Activated CD8-positive, alpha-beta T cell treated with anti-CD3 and anti-CD28 coated beads for 36 hours (primary cell): ENCODE measurements at regions not wholly inside any gene's neighbourhood (a gene's known extent, or its start where the extent isn't known, plus 50 kb on each side); places are given as distances from the start of the nearest gene placed in this dataset.
"Not testable (repeated sequence)": the region's sequence is repeated elsewhere in the genome, so short reads cannot be mapped to it uniquely, and the experiment has no call there.

ENCODE experiments used
- ATAC-seq: fragments of 200-7000 bp; cut with Tn5 transposase; one replicate; pipeline ENCODE4 v1.10.0; 2021; ENCODE audit warnings: mild to moderate bottlenecking, moderate library complexity
- CTCF ChIA-PET: fragments of 350-600 bp; sonication (Branson Sonifier 250); formaldehyde crosslinking; loops from one replicate; lab custom pipeline; 2021; ENCODE audit warnings: antibody characterized with exemption; lab: Charles Lee
- POLR2A ChIA-PET: fragments of 350-600 bp; sonication (Branson Sonifier 250); formaldehyde crosslinking; loops from one replicate; lab custom pipeline; 2021; ENCODE audit warnings: antibody characterized with exemption; lab: Charles Lee
- DNase-seq: peaks from one replicate; pipeline ENCODE4 v3.0.0-alpha.2; 2020
- H3K27ac Mint-ChIP-seq: one replicate; pipeline ENCODE4 v1.8.0; 2021; ENCODE audit warnings: mild to moderate bottlenecking, mixed read lengths
- H3K27me3 Mint-ChIP-seq: one replicate; pipeline ENCODE4 v1.8.0; 2021; ENCODE audit warnings: mixed read lengths
- H3K36me3 Mint-ChIP-seq: one replicate; pipeline ENCODE4 v1.8.0; 2021; ENCODE audit warnings: low read depth, mixed read lengths
- H3K4me1 Mint-ChIP-seq: one replicate; pipeline ENCODE4 v1.8.0; 2021; ENCODE audit warnings: low read depth, mixed read lengths
- H3K4me3 Mint-ChIP-seq: one replicate; pipeline ENCODE4 v1.8.0; 2021; ENCODE audit warnings: mild to moderate bottlenecking, moderate library complexity, mixed read lengths
- H3K9me3 Mint-ChIP-seq: one replicate; pipeline ENCODE4 v1.8.0; 2021; ENCODE audit warnings: mixed read lengths
- intact Hi-C: fragments of 100-400 bp; cut with micrococcal nuclease; formaldehyde crosslinking; loops from one replicate; pipeline ENCODE4 v1.10.0; 2022
- TF ChIP-seq, protein P1 (sequence below): fragments of 200-600 bp; IDR thresholded peaks from one replicate; pipeline ENCODE4 v1.8.0; 2022; ENCODE audit warnings: antibody characterized with exemption, mild to moderate bottlenecking

DNA sequence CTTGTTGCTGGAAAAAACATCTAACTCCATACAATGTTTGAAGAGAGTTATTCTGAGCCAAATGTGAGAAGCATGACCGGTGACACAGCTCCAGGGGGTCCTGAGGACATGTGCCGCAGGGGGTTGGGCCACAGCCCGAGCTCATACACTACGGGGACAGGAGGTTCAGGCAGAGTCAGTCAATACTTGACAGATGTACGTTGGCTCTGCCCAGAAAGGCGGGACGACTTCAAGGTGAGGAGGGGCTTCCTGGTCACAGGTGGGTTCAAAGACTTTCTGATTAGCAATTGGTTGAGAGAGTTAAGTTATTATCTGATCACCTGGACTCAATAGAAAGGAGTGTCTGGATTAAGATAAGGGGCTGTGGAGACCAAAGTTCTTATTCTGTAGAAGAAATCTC, 143.8 kb downstream of the NPIPB11 start:
- H3K36me3 Mint-ChIP-seq, H3K9me3 Mint-ChIP-seq, DNase-seq, H3K27ac Mint-ChIP-seq, ATAC-seq, POLR2A ChIA-PET, H3K27me3 Mint-ChIP-seq, CTCF ChIA-PET, H3K4me1 Mint-ChIP-seq, intact Hi-C loops, H3K4me3 Mint-ChIP-seq: not testable (repeated sequence)

DNA sequence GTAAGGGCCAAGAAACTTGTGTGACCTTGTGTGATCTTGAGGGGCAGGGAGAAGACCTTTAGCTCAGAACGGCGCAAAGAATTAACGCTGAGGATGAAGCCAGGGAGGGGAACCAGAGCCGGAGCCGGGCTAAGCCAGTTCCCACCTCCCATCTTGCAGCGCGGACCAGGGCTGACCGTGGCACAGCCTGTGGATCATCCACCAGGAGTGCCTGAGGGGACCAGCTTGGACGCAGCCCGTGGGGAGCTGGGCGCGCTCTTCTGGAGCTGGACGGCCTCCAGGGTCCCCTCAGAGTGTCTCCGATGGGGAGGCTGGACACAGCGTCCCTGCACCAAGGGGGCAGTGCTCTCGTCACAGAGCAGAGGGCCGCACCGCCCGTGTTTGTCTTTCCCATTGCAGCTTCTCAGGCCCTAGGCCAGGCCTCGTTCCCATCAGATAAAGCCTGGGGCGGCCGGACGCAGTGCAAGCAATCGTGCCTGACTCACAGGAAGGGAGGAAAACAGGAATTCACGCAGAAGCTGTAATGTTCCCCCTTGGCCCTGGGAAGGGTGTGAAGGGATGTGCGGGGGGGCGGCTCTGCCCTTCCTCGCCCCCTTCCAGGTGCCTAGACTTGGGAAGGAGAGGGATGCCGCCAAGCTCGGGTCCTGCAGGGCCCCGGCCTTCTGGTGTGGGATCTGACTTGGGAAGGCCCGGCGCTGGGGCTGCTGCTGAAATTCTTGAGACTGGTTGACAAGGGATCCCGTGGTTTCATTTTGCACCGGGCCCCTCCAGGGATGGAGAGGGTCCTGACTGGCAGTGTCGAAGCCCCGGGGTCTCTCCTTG, 144.9 kb downstream of the NPIPB11 start:
- POLR2A ChIA-PET, H3K4me3 Mint-ChIP-seq, intact Hi-C loops, DNase-seq, H3K27me3 Mint-ChIP-seq, H3K36me3 Mint-ChIP-seq, H3K9me3 Mint-ChIP-seq, CTCF ChIA-PET, ATAC-seq, H3K27ac Mint-ChIP-seq, H3K4me1 Mint-ChIP-seq: not testable (repeated sequence)

DNA sequence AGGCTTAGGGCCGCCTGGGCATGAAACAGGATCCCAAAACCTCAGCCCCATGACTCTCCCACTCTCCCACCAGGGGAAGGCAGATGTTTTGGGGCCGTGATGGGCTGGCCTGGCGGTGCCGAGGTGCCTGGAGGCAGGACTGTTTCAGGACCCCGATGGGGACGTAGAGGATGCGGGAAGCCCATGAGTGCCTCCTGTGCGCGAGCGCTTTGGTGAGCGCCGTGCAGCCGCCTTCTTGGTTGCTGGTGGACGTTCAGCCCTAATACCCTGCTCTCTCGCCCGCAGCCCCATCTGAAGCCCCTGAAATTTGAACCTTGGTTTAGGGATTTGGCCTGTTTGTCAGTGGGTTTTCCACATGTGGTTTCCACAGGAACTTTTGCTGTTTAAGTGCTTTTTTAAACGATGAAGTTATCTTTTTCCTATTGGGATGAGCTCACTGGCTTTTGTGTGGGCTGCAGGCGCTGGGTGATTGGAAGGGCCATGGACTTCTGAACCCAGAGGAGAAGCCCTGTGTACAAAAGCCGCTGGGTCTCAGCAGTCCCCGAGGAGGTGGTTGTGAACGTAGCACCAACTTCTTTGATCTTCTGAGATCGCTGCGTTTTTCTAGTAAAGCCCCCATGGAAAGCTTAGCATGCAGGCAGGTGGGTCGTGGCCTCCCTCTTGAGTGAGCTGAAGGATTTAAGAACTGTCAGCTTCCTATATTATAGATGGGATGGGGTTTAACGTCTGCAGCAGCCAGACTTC, 145.7 kb downstream of the NPIPB11 start:
- POLR2A ChIA-PET, H3K27ac Mint-ChIP-seq: not testable (repeated sequence)

DNA sequence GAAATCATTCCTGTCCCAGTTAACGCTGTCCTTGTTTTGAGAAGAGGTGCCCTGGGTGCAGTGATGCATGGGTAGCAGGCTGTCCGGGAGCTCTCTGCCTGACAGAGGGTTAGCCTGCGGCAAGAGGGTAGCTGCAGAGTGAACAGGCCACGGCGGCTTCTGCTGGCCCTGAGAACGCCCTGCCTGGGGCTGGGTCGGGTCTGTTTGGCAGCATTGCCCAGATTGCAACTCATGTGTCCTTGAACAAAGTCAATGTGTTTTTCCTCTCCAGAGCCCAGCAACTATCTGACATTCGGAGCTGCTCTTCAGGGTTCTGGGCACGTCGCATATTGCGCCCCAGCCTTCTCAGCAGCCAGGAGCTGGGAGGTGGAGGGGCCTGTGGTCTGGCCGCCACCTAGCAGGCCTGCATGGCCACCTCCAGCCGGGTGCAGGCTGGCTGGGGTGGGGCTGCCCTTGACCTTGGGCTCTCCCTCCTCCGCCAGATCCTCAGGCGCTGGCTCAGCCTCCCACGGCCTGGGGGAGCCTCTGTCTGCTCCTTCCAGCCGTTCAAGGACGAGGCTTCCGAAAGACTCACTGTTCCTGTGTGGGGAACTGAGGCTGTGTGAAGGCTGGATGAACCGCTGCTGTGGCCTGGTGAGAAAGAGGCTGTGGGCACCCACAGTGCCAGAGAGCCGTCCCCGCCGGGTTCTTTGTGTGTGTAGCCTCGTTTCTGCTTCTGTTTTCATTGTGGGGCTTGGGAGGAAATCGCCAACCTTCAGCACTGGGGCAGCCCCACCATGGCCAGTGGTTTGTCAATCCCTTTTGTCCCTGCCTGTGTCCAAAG, 146.7 kb downstream of the NPIPB11 start:
- H3K27me3 Mint-ChIP-seq, H3K4me3 Mint-ChIP-seq, ATAC-seq, POLR2A ChIA-PET, H3K36me3 Mint-ChIP-seq, intact Hi-C loops, H3K4me1 Mint-ChIP-seq, CTCF ChIA-PET, DNase-seq, H3K9me3 Mint-ChIP-seq, H3K27ac Mint-ChIP-seq: not testable (repeated sequence)

More for the DNA sequence above, 145.7 kb downstream of the NPIPB11 start:
- ATAC-seq, H3K36me3 Mint-ChIP-seq, intact Hi-C loops, H3K9me3 Mint-ChIP-seq, CTCF ChIA-PET, H3K27me3 Mint-ChIP-seq, H3K4me1 Mint-ChIP-seq, H3K4me3 Mint-ChIP-seq, DNase-seq: not testable (repeated sequence)

DNA sequence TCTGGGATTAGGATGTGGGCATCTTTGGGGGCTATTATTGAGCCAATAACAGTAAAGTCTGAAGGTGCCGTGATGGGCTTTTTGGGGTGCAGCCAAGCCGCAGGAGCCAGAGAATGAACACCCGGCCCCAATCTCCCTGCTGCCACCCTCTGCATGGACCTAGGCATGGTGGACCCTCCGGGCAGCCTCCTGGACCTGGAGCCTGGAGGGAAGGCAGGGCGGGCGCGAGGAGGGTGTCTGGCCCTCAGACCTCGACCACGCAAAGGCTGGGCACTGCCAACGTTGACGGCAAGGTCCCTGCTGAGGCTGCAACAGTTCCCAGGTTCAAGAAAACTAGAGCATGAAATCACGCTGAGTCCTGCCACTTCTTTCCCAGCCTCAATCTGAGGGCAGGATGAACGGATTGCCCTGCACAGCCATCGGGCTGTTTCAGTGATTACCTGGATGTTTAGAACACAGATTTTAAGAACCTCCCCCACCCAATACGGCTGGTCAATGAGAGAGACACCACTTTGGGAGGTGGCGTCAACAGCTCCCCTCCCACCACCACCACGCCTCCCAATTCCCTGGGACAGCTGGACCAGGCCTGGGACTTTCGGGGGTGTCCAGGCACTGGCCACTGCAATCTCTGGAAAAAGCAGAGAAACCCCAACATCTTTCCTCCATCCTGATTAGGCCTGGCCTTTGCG, 147.4 kb downstream of the NPIPB11 start:
- intact Hi-C loops, H3K4me1 Mint-ChIP-seq, H3K27me3 Mint-ChIP-seq, H3K9me3 Mint-ChIP-seq, H3K4me3 Mint-ChIP-seq, CTCF ChIA-PET, ATAC-seq, H3K36me3 Mint-ChIP-seq, POLR2A ChIA-PET, H3K27ac Mint-ChIP-seq, DNase-seq: not testable (repeated sequence)

DNA sequence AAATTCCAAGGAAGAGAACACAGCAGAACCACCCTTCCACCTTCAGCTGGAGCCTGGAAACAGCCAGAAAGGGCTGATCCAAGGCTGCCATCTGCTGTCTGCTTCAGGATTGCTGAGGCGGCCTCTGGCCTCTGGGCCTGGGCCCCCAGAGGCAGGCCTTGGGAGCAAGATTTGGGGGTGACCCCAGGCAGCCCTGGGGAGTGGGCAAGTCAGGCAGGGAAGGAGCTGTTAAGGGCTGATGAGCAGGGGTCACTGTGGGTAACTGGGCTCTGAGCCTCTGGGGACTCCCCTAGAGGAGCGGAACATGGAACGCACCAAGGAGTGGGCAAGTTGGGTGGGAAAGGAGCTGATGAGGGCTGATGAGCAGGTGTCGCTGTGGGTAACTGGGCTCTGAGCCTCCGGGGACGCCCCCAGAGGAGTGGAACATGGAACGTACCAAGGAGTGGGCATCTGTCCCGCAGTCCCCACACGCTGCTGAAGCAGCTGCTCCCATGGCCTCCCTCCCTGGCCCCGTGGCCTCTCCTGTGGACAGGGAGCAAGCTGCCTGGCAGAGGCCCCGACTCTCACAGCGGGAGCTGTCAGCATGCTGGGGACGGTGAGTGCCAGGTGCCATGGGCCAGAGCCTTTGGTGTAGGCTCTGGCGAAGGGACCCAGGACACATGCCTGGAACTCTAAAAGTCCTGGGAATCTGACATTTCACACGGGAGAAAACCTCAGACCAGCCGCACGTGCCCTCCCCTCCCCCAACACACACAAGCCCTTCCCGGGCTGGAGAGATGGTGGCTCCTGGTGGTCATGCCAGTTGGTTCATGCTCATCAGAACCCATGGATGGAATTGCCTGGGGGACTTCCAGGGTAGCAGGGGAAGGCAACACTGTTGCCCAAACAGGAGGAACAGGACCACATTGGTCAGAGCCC, 148.8 kb downstream of the NPIPB11 start:
- H3K27ac Mint-ChIP-seq, H3K36me3 Mint-ChIP-seq, DNase-seq, ATAC-seq, H3K9me3 Mint-ChIP-seq, H3K27me3 Mint-ChIP-seq, POLR2A ChIA-PET, intact Hi-C loops, CTCF ChIA-PET, H3K4me3 Mint-ChIP-seq: not testable (repeated sequence)
- peaks cover 11% of the 10 kb centered on the region for H3K4me1 Mint-ChIP-seq

DNA sequence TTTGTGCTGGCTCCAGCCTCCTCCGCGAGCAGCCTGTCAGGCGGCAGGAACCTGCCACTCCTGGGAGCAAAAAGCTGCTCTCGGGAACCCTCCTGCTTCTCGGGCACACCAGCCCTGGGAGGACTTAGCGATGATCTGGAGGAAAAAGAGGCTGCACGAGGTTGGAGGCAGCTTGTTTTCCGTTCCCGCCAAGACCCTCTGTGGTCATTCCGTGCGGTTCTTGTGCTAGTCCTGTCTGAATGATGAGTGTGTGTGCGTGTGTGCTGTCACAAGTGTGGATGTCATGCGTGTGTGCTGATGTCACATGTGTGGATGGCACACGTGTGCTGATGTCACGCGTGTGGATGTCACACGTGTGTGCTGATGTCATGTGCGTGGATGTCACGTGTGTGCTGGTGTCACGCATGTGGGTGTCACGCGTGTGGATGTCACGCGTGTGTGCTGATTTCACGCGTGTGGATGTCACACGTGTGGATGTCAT, 150.0 kb downstream of the NPIPB11 start:
- TF ChIP-seq, protein P1, sequence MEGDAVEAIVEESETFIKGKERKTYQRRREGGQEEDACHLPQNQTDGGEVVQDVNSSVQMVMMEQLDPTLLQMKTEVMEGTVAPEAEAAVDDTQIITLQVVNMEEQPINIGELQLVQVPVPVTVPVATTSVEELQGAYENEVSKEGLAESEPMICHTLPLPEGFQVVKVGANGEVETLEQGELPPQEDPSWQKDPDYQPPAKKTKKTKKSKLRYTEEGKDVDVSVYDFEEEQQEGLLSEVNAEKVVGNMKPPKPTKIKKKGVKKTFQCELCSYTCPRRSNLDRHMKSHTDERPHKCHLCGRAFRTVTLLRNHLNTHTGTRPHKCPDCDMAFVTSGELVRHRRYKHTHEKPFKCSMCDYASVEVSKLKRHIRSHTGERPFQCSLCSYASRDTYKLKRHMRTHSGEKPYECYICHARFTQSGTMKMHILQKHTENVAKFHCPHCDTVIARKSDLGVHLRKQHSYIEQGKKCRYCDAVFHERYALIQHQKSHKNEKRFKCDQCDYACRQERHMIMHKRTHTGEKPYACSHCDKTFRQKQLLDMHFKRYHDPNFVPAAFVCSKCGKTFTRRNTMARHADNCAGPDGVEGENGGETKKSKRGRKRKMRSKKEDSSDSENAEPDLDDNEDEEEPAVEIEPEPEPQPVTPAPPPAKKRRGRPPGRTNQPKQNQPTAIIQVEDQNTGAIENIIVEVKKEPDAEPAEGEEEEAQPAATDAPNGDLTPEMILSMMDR: no peak
- Mint-ChIP-seq H3K9me3 (no peaks in the 10 kb centered on the region), H3K4me1 (peaks cover 11% of the 10 kb centered on the region), H3K27ac (no peak overlapping the region), H3K27me3 (no peaks in the 10 kb centered on the region), H3K4me3 (no peak overlapping the region), H3K36me3 (peaks cover 8% of the 10 kb centered on the region)
- ChIA-PET POLR2A (no interaction called here), CTCF (no interaction called here)
- intact Hi-C loops: no loop called here
- ATAC-seq (no peak), DNase-seq (no peak)

DNA sequence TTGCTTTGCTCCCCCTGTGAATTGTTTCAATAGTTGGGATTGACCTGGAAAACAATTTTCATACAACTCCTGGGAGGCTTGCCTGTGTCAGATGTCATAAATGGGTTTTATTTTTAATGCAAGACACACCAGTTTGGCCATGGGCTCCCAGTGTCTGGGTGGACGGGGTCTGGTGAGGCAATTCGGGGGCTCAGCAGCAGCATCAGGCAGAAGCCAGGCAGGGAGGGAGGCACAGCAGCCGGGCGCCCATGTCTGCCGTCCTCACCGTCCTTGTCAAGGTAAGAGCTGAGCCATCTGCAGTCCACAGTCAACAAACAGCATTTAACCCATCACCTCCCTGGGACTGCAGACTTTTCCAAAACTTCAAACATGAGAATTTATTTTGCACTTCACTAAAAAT, 150.6 kb downstream of the NPIPB11 start:
- H3K4me3 Mint-ChIP-seq, ATAC-seq, DNase-seq, H3K27me3 Mint-ChIP-seq, POLR2A ChIA-PET, H3K36me3 Mint-ChIP-seq, CTCF ChIA-PET, H3K9me3 Mint-ChIP-seq, H3K27ac Mint-ChIP-seq, intact Hi-C loops: not testable (repeated sequence)
- peaks cover 11% of the 10 kb centered on the region for H3K4me1 Mint-ChIP-seq

DNA sequence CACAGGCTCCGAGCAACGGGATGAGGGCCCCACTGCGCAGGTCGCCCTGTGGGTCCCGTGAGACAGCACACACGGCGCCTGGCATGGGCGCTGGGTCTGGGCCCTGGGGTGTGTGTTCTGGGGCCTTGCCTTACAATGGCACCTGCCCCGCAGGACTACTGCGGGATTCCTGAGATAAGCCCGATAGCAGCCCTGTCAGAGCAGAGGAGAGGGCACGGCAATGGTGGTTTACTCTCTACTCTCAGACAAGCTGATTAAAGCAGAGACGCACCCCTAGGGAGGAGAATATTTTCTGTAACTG, 151.1 kb downstream of the NPIPB11 start:
- ATAC-seq, H3K4me3 Mint-ChIP-seq, H3K9me3 Mint-ChIP-seq, POLR2A ChIA-PET, H3K27ac Mint-ChIP-seq, CTCF ChIA-PET, intact Hi-C loops, DNase-seq, H3K27me3 Mint-ChIP-seq: not testable (repeated sequence)
- H3K4me1 Mint-ChIP-seq: peaks cover 13% of the 10 kb centered on the region
- peaks cover 12% of the 10 kb centered on the region for H3K36me3 Mint-ChIP-seq
